GM21529 (cell line): ENCODE measurements at regions not wholly inside any gene's neighbourhood (a gene's known extent, or its start where the extent isn't known, plus 50 kb on each side); places are given as distances from the start of the nearest gene placed in this dataset.
"Not testable (repeated sequence)": the region's sequence is repeated elsewhere in the genome, so short reads cannot be mapped to it uniquely, and the experiment has no call there.

Source experiments
- ATAC-seq: cut with Tn5 transposase; IDR thresholded peaks from one replicate; pipeline ENCODE4 v1.9.1; 2021; ENCODE audit not compliant: unreplicated experiment

GRCh38 chr15:56812221-56812620 is 78.9 kb upstream of the ZNF280D start:
- ATAC-seq, result no peak

- no peak for ATAC-seq
Measured at GRCh38 chr15:56811586-56811985, 78.3 kb upstream of the ZNF280D start.

DNA sequence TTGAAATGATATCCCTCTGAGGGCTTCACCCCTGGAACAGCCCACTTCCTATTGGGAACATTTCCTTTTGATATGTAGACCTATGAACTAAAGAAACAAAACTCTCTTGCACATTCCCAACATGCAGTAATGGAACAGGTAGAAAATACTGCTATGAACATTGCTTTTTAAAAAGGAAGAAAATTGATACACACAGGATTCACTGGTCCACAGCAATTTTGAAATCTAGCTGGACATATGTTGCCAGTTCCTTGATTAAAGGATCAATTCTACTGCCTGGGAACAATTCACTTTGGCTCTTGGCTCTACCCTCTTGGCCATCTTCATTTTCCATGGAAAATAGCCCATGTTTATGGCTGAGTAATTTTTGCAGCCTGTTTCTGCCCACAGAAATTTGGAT is 74.9 kb upstream of the ZNF280D start:
- ATAC-seq, result no peak

DNA sequence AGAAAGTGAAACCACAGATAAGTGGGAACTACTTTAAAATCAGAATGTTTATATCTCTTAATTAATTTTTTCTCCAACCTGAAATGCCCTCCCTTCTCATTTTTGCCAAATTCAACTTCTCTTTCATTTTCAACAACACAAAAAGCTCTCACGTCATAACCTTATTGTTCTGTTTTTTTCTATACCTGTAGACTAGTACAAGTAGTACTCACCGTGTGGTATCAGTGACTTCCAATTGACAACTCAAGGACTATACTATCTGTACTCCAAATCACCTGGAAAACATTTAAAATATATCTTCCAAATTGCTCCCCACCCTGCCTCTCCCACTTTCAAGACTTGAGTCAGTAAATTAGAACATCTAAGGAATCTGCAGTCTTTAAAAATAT is 72.8 kb upstream of the ZNF280D start:
- ATAC-seq, result no peak

GRCh38 chr15:56805466-56806147 is 72.3 kb upstream of the ZNF280D start:
- ATAC-seq, result peak; percentile 47

DNA sequence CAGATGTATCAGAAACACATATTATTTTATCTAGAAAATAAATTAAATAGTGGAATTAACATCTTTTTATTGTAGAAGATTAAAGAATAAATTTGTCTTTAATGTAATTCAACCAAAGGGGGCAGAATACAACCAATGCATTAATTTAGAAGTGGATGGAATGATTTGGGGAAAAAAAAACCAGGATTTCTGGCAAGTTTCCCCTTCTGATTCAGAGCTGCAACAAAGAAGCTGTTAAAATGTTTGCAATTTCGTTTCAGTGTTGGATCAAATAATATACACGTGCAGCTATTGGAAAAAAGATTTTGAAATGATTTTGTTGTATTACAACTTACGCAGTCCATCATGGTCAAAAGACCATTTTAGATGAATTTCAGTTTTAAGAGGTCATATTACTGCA is 71.6 kb upstream of the ZNF280D start:
- no peak for ATAC-seq

DNA sequence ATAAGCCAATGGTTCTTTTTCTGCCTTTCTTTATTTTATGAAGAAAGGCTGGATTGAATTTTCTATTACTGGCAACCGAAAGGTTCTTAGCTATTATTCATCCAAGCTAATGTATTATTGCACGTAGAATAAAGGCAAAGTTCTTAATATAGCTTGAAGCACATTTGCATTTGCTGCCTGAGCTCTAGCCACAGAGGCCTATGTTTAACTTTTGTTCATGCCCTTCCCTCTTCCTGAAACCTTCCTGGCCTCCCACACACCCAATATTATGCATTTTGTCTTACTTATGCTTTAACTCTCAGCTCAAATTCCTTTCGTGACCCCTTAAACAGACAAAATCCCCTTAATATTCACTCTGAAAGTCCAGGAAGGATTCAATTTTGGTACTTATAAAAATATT is 71.0 kb upstream of the ZNF280D start:
- no peak for ATAC-seq

DNA sequence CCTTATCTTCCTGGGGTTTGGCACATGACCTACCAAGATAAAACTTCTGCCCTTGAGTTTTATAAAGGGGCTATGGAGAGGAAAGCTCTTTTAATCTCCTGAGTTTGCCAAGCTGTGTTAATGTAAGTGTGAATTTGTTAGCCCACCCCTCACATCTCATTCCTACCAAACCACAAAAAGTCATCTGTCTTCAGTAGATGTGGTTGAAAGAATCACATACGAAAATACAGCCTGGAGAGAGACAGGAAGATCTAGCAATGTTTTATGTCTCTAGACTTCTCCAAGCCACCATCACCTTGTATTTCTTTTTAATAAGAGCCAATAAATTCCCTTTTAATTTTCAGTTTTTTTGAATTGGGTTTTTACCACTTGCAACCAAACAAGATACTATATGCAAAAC is 68.9 kb upstream of the ZNF280D start:
- no peak for ATAC-seq

- ATAC-seq, result peak; percentile 95
Measured at GRCh38 chr15:56798639-56799038, 65.3 kb upstream of the ZNF280D start.

DNA sequence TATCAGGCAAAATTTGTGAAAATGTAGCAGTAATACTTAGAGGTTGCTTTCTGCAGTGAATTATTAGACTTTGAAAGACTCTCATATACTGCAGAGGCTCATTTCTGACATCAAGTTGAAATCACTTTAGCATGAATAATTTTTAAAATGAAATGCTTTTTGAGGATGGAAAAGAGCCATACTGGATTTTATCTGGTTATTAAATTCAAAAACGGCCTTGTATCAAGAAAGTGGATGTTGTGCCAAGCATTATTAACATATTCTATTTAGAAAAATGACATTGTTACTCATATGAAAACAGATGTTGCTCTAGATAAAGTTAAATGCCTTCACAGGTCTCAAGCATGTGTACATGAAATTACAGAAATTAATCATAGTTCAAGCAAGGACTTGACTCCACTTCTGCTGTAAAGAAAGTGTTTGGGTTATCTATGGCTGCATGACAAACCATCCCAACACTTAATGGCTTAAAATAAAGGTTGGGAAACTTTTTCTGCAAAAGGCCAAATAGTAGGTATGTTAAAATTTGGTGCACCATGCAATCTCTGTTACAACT is 64.5 kb upstream of the ZNF280D start:
- ATAC-seq, result no peak

DNA sequence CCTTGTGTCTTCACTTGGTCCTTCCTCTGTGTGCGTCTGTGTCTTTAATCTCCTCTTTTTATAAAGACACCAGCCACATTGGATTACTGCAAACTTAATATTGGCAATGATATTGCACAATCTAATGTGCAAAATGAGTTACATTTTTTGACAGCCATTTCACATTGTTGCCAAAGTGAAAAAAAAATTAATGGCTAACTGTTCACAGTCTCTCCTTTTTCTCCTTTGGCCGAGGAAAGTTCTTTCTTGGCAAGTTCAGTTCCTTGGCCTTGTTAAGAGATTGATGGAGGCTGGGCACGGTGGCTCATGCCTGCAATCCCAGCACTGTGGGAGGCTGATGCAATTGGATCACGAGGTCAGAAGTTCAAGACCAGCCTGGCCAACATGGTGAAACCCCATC is 62.2 kb upstream of the ZNF280D start:
- ATAC-seq, result no peak

DNA sequence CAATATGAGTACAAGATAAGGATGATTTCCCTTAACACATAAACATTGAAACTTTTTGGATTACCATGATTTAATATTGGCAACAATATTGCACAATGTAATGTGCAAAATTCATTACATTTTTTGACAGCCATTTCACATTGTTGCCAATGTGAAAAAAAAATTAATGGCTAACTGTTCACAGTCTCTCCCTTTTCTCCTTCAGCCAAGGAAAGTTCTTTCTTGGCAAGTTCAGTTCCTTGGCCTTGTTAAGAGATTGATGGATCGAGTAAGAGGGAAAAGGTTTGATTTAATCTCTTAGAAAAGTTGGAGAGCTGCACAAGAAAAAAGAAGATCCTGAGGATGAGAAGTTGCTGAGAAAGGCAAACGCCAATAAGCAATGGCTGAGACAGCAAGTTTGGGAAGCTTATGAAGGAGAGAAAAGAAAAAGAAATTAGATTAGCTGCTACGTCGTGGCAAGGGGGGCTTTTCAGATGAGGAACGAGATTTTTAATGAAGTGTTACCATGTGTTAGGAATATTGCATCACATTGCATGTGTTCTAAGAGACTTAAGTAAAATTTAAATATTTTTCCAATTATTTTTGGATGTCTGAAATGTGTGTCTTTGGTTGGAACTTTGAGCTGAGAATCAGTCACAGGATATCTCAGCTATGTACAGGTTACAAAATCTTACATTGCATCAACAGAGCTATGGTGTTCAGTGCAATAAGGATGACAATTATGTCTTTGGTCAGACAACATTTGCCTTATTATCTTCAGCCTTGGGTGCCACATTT is 61.4 kb upstream of the ZNF280D start:
- no peak for ATAC-seq

DNA sequence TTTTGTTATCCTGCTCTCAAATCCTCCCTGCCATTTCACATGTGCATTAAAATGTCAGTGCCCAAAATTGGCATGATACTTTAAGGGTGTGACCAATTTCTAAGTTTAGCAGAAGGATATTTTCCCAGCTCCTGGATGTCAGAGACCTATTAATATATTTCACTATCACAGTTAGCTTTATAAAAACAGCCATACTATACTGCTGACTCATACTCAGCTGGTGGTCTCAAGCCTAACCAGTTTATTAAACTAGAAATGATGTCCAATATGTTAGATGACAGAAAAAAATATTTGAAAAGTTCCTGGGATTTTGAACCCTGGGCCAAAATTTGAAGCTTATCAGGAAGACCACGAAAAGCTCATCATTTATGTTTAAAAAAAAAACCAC is 60.9 kb upstream of the ZNF280D start:
- no peak for ATAC-seq

GRCh38 chr15:56792211-56792610 is 58.9 kb upstream of the ZNF280D start:
- no peak for ATAC-seq

DNA sequence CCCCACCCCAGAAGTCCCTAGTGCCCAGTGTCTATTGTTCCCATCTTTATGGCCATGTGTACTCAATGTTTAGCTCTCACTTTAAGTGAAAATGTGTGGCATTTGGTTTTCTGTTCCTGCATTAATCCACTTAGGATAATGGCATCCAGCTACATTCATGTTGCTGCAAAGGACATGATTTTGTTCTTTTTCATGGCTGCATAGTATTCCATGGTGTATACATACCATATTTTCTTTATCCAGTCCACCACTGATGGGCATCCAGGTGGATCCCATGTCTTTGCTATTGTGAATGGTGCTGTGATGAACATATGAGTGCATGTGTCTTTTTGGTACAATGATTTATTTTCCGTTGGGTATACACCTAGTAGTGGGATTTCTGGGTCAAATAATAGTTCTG is 58.2 kb upstream of the ZNF280D start:
- not testable (repeated sequence) for ATAC-seq

DNA sequence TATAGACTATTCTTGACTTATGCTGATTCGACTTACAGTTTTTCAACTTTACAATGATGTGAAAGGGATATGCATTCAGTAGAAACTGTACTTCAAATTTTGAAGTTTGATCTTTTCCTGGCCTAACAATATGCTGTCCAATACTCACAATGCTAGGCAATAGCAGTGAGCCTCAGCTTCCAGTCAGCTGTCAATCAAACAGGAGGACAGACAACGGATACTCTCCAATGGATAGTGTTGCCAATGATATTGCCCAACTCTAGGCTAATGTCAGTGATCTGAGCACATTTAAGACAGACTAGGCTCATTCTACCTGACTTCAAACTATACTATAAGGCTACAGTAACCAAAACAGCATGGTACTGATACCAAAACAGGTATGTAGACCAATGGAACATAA is 55.0 kb upstream of the ZNF280D start:
- no peak for ATAC-seq

DNA sequence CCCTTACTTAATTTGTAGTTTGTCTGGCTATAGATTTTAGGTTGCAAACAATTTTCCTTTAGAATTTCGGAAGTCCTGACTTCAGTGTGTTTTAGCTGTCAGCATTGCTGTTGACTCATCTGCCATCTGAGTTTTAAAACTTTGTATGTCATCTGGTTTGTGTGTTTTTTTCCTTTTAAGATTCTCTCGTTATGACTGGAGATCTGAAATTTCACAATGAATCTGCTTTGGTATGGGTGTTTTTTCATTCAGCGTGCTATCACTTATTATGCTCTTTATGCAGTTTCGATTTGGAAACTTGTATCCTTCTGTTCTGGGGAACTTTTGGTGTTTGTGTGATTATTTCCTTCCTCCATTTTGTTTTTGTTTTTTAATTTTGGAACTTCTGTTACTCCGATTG is 53.7 kb upstream of the ZNF280D start:
- peak; percentile 85 for ATAC-seq

DNA sequence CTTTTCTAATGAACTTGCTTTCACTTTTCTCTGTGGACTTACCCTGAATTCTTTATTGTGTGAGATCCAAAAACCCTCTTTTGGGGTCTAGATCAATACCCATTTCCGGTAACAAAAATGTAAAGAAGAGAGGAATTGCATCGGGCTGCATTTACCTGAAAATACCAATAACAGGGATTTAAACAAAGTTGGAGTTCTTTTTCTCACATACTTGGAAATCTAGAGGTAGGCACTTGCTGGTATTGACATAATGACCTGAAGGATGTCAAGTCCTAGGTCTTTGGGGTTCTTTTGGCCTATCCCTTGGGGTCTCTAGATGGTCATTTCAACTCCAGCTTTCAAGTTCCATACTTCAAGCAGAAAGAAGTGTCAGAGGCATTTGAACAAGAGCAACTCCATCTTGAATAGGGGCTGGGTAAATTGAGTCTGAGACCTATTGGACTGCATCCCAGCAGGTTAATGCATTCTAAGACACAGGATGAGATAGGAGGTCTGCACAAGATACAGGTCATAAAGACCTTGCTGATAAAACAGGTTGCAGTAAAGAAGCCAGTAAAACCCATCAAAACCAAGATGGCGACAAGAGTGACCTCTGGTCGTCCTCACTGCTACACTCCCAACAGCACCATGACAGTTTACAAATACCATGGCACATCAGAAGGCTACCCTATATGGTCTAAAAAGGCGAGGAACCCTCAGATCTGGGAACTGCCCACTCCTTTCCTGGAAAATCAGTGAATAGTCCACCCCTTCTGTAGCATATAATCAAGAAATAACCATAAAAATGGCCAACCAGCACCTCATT is 50.8 kb upstream of the ZNF280D start:
- no peak for ATAC-seq

DNA sequence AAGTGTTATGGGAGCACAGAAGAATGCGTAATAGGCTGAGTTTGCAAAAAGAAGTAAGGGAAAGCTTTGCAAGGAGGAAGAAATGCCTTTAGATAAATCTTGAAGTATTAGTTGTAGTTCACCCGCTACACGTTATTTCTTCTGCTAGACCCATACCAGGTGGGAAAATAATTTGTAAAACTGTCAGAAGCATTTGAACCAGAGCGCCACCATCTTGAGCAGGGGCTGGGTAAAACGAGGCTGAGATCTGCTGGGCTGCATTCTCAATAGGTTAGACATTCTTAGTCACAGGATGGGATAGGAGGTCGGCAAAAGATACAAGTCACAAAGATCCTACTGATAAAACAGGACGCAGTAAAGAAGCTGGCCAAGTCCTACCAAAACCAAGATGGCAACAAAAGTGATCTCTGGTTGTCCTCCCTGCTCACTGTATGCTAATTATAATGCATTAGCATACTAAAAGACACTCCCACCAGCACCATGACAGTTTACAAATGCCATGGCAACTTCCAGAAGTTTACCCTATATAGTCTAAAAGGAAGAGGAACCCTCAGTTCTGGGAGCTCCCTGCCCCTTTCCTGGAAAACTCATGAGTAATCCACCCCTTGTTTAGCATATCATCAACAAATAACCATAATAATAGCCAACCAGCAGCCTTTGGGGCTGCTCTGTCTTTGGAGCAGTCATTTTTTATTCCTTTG is 50.0 kb upstream of the ZNF280D start:
- ATAC-seq, result no peak
